Gastroesophageal sphincter (tissue), 3 donors: ENCODE measurements at regions not wholly inside any gene's neighbourhood (a gene's known extent, or its start where the extent isn't known, plus 50 kb on each side); places are given as distances from the start of the nearest gene placed in this dataset.

Experiments used
- CTCF ChIP-seq, 4 experiments: fragments of 200-600 bp in 2 of 4; fragments of 450-650 bp in 2 of 4; sonication (generic) in 1 of 4; IDR thresholded peaks; one replicate each; pipeline ENCODE4 v1.5.1; 2017 to 2019; ENCODE audit warnings: antibody characterized with exemption in 4 of 4, mild to moderate bottlenecking in 2 of 4, moderate library complexity in 2 of 4
- POLR2A ChIP-seq, 2 donors: fragments of 450-650 bp; IDR thresholded peaks; one replicate each; pipeline ENCODE4 v1.6.1; 2017; ENCODE audit warnings: antibody characterized with exemption in 2 of 2, mild to moderate bottlenecking in 2 of 2, moderate library complexity in 1 of 2

GRCh38 chr7:81355911-81356310 is 413.9 kb downstream of the HGF start:
- TF ChIP-seq CTCF (IDR thresholded peaks at IDR 0.05) (no peak), POLR2A (IDR thresholded peaks at IDR 0.05) (no peak)
